HCT116 (cell line): ENCODE measurements at regions not wholly inside any gene's neighbourhood (a gene's known extent, or its start where the extent isn't known, plus 50 kb on each side); places are given as distances from the start of the nearest gene placed in this dataset.

Source experiments
- ATAC-seq: fragments of 200-7000 bp; cut with Tn5 transposase; 2 replicates; pipeline ENCODE4 v1.9.1; 2020; ENCODE audit warnings: mild to moderate bottlenecking, moderate library complexity
- BruUV-seq: library from RNA; stranded (reverse); fragments of 400-500 nt; replicated peaks from 2 replicates; lab custom pipeline; 2021; lab: Mats Ljungman, UMichigan
- CTCF ChIA-PET: fragments of 300-600 bp; sonication (Branson Sonifier 250); formaldehyde crosslinking; loops from one replicate; lab custom pipeline; 2021; ENCODE audit warnings: antibody characterized with exemption; lab: Charles Lee
- POLR2A ChIA-PET: fragments of 300-600, 350-600 bp; sonication (Branson Sonifier 250); formaldehyde crosslinking; loops from one replicate; lab custom pipeline; 2021; ENCODE audit warnings: antibody characterized with exemption; lab: Charles Lee
- RAD21 ChIA-PET, 2 experiments: fragments of 300-600 bp; sonication (Branson Sonifier 250); formaldehyde crosslinking; loops; one replicate each; lab custom pipeline; 2023; ENCODE audit warnings: low total read pairs in 2 of 2; ENCODE audit not compliant: uncharacterized antibody in 2 of 2, unreplicated experiment in 2 of 2, low non-redundant PET in 1 of 2; lab: Charles Lee
- DNase-seq: peaks from one replicate; pipeline ENCODE4 v3.0.0-alpha.2; 2010; ENCODE audit warnings: low read depth, low spot score
- H2AFZ ChIP-seq: fragments of 200-600 bp; shearing (Covaris generic), sonication (generic); 2 replicates; pipeline ENCODE4 v1.6.1; 2017; ENCODE audit warnings: low read depth, mixed run types, mixed read lengths, antibody characterized with exemption, low read length; ENCODE audit not compliant: poor library complexity, severe bottlenecking
- H3K27ac ChIP-seq: 2 replicates; pipeline ENCODE4 v1.5.1; 2012; ENCODE audit warnings: low read depth, low read length
- H3K27me3 ChIP-seq: fragments of 200-600 bp; sonication (generic); 2 replicates; pipeline ENCODE4 v1.6.1; 2016; ENCODE audit warnings: mixed run types, low read length, mixed read lengths; ENCODE audit not compliant: insufficient read depth
- H3K36me3 ChIP-seq, 2 experiments: fragments of 200-500 bp in 1 of 2; fragments of 200-600 bp in 1 of 2; sonication (Bioruptor generic) in 1 of 2; sonication (generic) in 1 of 2; 2 replicates each; pipeline versions ENCODE4 v1.5.1 to v1.6.1; 2014 to 2016; ENCODE audit warnings: low read length in 2 of 2, inconsistent platforms in 1 of 2, mixed read lengths in 1 of 2, mixed run types in 1 of 2; ENCODE audit not compliant: insufficient read depth in 2 of 2, control insufficient read depth in 1 of 2
- H3K4me1 ChIP-seq, 2 experiments: fragments of 200-600 bp in 1 of 2; sonication (generic) in 1 of 2; 2 replicates each; pipeline versions ENCODE4 v1.5.1 to v1.6.1; 2012 to 2017; ENCODE audit warnings: low read length in 2 of 2, inconsistent platforms in 1 of 2, mild to moderate bottlenecking in 1 of 2, mixed read lengths in 1 of 2, mixed run types in 1 of 2, moderate library complexity in 1 of 2; ENCODE audit not compliant: insufficient read depth in 2 of 2, control insufficient read depth in 1 of 2
- H3K4me2 ChIP-seq: fragments of 200-600 bp; sonication (generic); 2 replicates; pipeline ENCODE4 v1.6.1; 2017; ENCODE audit warnings: mixed run types, low read length, mixed read lengths
- H3K4me3 ChIP-seq, 2 experiments: fragments of 200-600 bp in 1 of 2; sonication (generic) in 1 of 2; replicated peaks in 1 of 2; 2 replicates each; pipeline ENCODE4 v1.5.1; 2011 to 2016; ENCODE audit warnings: low read length in 2 of 2, control low read depth in 1 of 2, low read depth in 1 of 2, mild to moderate bottlenecking in 1 of 2, mixed read lengths in 1 of 2, mixed run types in 1 of 2
- H3K79me2 ChIP-seq: fragments of 200-600 bp; sonication (generic); 2 replicates; pipeline ENCODE4 v1.6.1; 2017; ENCODE audit warnings: mild to moderate bottlenecking, mixed run types, low read length, moderate library complexity, mixed read lengths; ENCODE audit not compliant: insufficient read depth
- H3K9ac ChIP-seq: fragments of 200-600 bp; sonication (generic); 2 replicates; pipeline ENCODE4 v1.6.1; 2016; ENCODE audit warnings: low read length, mixed read lengths
- H3K9me2 ChIP-seq: fragments of 200-600 bp; sonication (generic), shearing (Covaris generic); 2 replicates; pipeline ENCODE4 v1.6.1; 2017; ENCODE audit warnings: mixed run types, mild to moderate bottlenecking, moderate library complexity; ENCODE audit not compliant: insufficient read depth
- H3K9me3 ChIP-seq, 2 experiments: fragments of 200-500 bp in 1 of 2; fragments of 200-600 bp in 1 of 2; sonication (Bioruptor generic) in 1 of 2; sonication (generic) in 1 of 2; 2 replicates each; pipeline ENCODE4 v1.6.1; 2014 to 2017; ENCODE audit warnings: low read length in 2 of 2, mixed read lengths in 2 of 2, inconsistent platforms in 1 of 2, low read depth in 1 of 2, mild to moderate bottlenecking in 1 of 2, mixed run types in 1 of 2, moderate library complexity in 1 of 2; ENCODE audit not compliant: control insufficient read depth in 1 of 2, insufficient read depth in 1 of 2
- H4K20me1 ChIP-seq: fragments of 200-600 bp; sonication (generic), shearing (Covaris generic); 2 replicates; pipeline ENCODE4 v1.6.1; 2017; ENCODE audit warnings: mixed run types, mild to moderate bottlenecking, moderate library complexity; ENCODE audit not compliant: insufficient read depth
- CBX3 ChIP-seq: IDR thresholded peaks from 2 replicates; pipeline ENCODE4 v1.6.1; 2012; ENCODE audit warnings: low read depth
- EGR1 ChIP-seq: IDR thresholded peaks from 2 replicates; pipeline ENCODE4 v1.6.1; 2012; ENCODE audit warnings: low read depth
- FOSL1 ChIP-seq: IDR thresholded peaks from 2 replicates; pipeline ENCODE4 v1.6.1; 2012; ENCODE audit warnings: low read depth
- JUND ChIP-seq: IDR thresholded peaks from 2 replicates; pipeline ENCODE4 v1.6.1; 2012
- POLR2A ChIP-seq: IDR thresholded peaks from 2 replicates; pipeline ENCODE4 v1.7.0; 2011; ENCODE audit warnings: borderline replicate concordance; ENCODE audit not compliant: insufficient read depth, insufficient read length; ENCODE audit errors: extremely low read depth
- POLR2AphosphoS5 ChIP-seq: IDR thresholded peaks from 2 replicates; pipeline ENCODE4 v1.6.1; 2011; ENCODE audit warnings: mild to moderate bottlenecking, low read depth, low read length, moderate library complexity
- SRF ChIP-seq: IDR thresholded peaks from 2 replicates; pipeline ENCODE4 v1.6.1; 2012; ENCODE audit warnings: low read depth
- TCF7L2 ChIP-seq: IDR thresholded peaks from 2 replicates; pipeline ENCODE4 v1.7.0; 2011; ENCODE audit warnings: borderline replicate concordance, inconsistent platforms; ENCODE audit not compliant: insufficient read depth, insufficient read length; ENCODE audit errors: extremely low read depth
- YY1 ChIP-seq: IDR thresholded peaks from 2 replicates; pipeline ENCODE4 v1.6.1; 2011; ENCODE audit warnings: low read length, low read depth, moderate library complexity, mild to moderate bottlenecking; ENCODE audit not compliant: insufficient replicate concordance; ENCODE audit errors: extremely low read depth
- ZFX ChIP-seq: fragments of 450-650 bp; IDR thresholded peaks from 2 replicates; pipeline ENCODE4 v1.6.1; 2017
- ZNF274 ChIP-seq: fragments of 200-500 bp; sonication (Bioruptor generic); IDR thresholded peaks from 2 replicates; pipeline ENCODE4 v1.6.1; 2014; ENCODE audit warnings: mild to moderate bottlenecking, low read depth, low read length, inconsistent platforms
- intact Hi-C: fragments of 100-400 bp; cut with micrococcal nuclease; formaldehyde crosslinking; loops from 2 replicates; pipeline ENCODE4 v1.10.0; 2022
- TF ChIP-seq, protein P1 (sequence below): IDR thresholded peaks from 2 replicates; pipeline ENCODE4 v1.6.1; 2012
- TF ChIP-seq, protein P2 (sequence below), 3 experiments: fragments of 200-600 bp in 1 of 3; sonication (generic) in 1 of 3; IDR thresholded peaks in 2 of 3; conservative IDR thresholded peaks in 1 of 3; 2 replicates each; pipeline ENCODE4 v1.5.1; 2012 to 2017; ENCODE audit warnings: low read depth in 2 of 3, low read length in 2 of 3, antibody characterized with exemption in 1 of 3, borderline replicate concordance in 1 of 3, control low read depth in 1 of 3, mild to moderate bottlenecking in 1 of 3, mixed read lengths in 1 of 3, mixed run types in 1 of 3, moderate library complexity in 1 of 3; ENCODE audit not compliant: insufficient read depth in 1 of 3

DNA sequence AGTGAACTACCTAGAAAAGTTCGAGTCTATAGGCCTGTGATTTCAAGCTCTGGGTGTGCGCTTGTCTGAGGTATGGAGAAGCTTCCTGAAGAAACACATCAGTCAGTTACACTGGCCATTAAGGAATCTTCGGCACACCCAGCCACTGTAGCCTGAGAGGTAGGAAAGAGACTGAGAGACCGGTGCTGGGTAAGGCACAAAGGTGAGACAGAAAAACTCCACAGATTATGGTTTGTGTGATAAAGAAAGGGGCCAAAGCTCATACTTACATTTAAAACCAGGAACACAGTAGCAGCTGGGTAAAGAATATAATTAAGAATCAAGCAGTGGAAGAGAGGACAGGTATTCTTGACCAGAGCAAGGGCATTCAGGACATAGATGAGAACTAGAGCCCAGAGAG lies 74.8 kb upstream of the TTC29 start:
- H3K4me3 ChIP-seq: no peak overlapping the region
- H3K27me3 ChIP-seq: peaks cover 20% of the 10 kb centered on the region
- H3K9me3 ChIP-seq: no peaks in the 10 kb centered on the region
- no peak overlapping the region for H3K9ac ChIP-seq
- no peaks in the 10 kb centered on the region for H3K79me2 ChIP-seq
- no peak for ATAC-seq
- intact Hi-C loops: no loop called here
- BruUV-seq: no TSS peak
- no peak for DNase-seq
- H4K20me1 ChIP-seq: no peaks in the 10 kb centered on the region
- no peak overlapping the region for H3K4me2 ChIP-seq
- H3K4me1 ChIP-seq: no peaks in the 10 kb centered on the region
- H3K36me3 ChIP-seq: no peaks in the 10 kb centered on the region
- CTCF ChIA-PET: interaction anchor here (6.0 kb wide), 1 partner anchor 76 kb away, joined by 125 read pairs; no protein-coding TSS in a partner anchor
- RAD21 ChIA-PET: interaction anchor here in 1 of 2 experiments (1.5 kb wide), 1 partner anchor 77 kb away, joined by 3 read pairs; no protein-coding TSS in a partner anchor
- no peak overlapping the region for H2AFZ ChIP-seq
- no peaks in the 10 kb centered on the region for H3K9me2 ChIP-seq
- TF ChIP-seq, protein P1, sequence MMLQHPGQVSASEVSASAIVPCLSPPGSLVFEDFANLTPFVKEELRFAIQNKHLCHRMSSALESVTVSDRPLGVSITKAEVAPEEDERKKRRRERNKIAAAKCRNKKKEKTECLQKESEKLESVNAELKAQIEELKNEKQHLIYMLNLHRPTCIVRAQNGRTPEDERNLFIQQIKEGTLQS: no peak
- TF ChIP-seq, protein P2, sequence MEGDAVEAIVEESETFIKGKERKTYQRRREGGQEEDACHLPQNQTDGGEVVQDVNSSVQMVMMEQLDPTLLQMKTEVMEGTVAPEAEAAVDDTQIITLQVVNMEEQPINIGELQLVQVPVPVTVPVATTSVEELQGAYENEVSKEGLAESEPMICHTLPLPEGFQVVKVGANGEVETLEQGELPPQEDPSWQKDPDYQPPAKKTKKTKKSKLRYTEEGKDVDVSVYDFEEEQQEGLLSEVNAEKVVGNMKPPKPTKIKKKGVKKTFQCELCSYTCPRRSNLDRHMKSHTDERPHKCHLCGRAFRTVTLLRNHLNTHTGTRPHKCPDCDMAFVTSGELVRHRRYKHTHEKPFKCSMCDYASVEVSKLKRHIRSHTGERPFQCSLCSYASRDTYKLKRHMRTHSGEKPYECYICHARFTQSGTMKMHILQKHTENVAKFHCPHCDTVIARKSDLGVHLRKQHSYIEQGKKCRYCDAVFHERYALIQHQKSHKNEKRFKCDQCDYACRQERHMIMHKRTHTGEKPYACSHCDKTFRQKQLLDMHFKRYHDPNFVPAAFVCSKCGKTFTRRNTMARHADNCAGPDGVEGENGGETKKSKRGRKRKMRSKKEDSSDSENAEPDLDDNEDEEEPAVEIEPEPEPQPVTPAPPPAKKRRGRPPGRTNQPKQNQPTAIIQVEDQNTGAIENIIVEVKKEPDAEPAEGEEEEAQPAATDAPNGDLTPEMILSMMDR (IDR thresholded peaks at IDR 0.05 in 2 of 3, conservative IDR thresholded peaks at IDR 0.05 in 1 of 3; ENCODE audit: borderline replicate concordance in 1 of 3, insufficient read depth in 1 of 3, low read depth in 2 of 3, low read length in 2 of 3): no peak
- TF ChIP-seq YY1: no peak
- TF ChIP-seq SRF: no peak
- TF ChIP-seq ZNF274: no peak
- TF ChIP-seq ZFX: no peak
- TF ChIP-seq JUND: no peak
- TF ChIP-seq EGR1: no peak
- no peak for TF ChIP-seq TCF7L2
- TF ChIP-seq POLR2AphosphoS5: no peak
- no peak for TF ChIP-seq FOSL1
- no peak for TF ChIP-seq CBX3
- no peak for TF ChIP-seq POLR2A
- TF ChIP-seq, all 23 proteins: peak for 0
- POLR2A ChIA-PET: no interaction called here
- H3K27ac ChIP-seq: no peak overlapping the region
